HCT116 (cell line): ENCODE measurements at regions not wholly inside any gene's neighbourhood (a gene's known extent, or its start where the extent isn't known, plus 50 kb on each side); places are given as distances from the start of the nearest gene placed in this dataset.

ENCODE experiments used
- CEBPB ChIP-seq: IDR thresholded peaks from 2 replicates; pipeline ENCODE4 v1.6.1; 2012; ENCODE audit warnings: low read depth
- EZH2 ChIP-seq: fragments of 200-600 bp; sonication (generic); IDR thresholded peaks from 2 replicates; pipeline ENCODE4 v1.6.1; 2017; ENCODE audit warnings: antibody characterized with exemption, mixed run types
- EZH2phosphoT487 ChIP-seq: fragments of 200-600 bp; IDR thresholded peaks from 2 replicates; pipeline ENCODE4 v1.6.1; 2018; ENCODE audit warnings: antibody characterized with exemption, borderline replicate concordance
- JUND ChIP-seq: IDR thresholded peaks from 2 replicates; pipeline ENCODE4 v1.6.1; 2012
- POLR2AphosphoS5 ChIP-seq: IDR thresholded peaks from 2 replicates; pipeline ENCODE4 v1.6.1; 2011; ENCODE audit warnings: mild to moderate bottlenecking, low read depth, low read length, moderate library complexity
- SP1 ChIP-seq: IDR thresholded peaks from 2 replicates; pipeline ENCODE4 v1.6.1; 2012; ENCODE audit warnings: low read depth
- ZNF274 ChIP-seq: fragments of 200-500 bp; sonication (Bioruptor generic); IDR thresholded peaks from 2 replicates; pipeline ENCODE4 v1.6.1; 2014; ENCODE audit warnings: mild to moderate bottlenecking, low read depth, low read length, inconsistent platforms
- TF ChIP-seq, protein P1 (sequence below), 3 experiments: fragments of 200-600 bp in 1 of 3; sonication (generic) in 1 of 3; IDR thresholded peaks in 2 of 3; conservative IDR thresholded peaks in 1 of 3; 2 replicates each; pipeline ENCODE4 v1.5.1; 2012 to 2017; ENCODE audit warnings: low read depth in 2 of 3, low read length in 2 of 3, antibody characterized with exemption in 1 of 3, borderline replicate concordance in 1 of 3, control low read depth in 1 of 3, mild to moderate bottlenecking in 1 of 3, mixed read lengths in 1 of 3, mixed run types in 1 of 3, moderate library complexity in 1 of 3; ENCODE audit not compliant: insufficient read depth in 1 of 3
- TF ChIP-seq, protein P2 (sequence below): IDR thresholded peaks from 2 replicates; pipeline ENCODE4 v1.6.1; 2011; ENCODE audit warnings: mild to moderate bottlenecking, low read length, moderate library complexity; ENCODE audit not compliant: insufficient replicate concordance; ENCODE audit errors: extremely low read depth

DNA sequence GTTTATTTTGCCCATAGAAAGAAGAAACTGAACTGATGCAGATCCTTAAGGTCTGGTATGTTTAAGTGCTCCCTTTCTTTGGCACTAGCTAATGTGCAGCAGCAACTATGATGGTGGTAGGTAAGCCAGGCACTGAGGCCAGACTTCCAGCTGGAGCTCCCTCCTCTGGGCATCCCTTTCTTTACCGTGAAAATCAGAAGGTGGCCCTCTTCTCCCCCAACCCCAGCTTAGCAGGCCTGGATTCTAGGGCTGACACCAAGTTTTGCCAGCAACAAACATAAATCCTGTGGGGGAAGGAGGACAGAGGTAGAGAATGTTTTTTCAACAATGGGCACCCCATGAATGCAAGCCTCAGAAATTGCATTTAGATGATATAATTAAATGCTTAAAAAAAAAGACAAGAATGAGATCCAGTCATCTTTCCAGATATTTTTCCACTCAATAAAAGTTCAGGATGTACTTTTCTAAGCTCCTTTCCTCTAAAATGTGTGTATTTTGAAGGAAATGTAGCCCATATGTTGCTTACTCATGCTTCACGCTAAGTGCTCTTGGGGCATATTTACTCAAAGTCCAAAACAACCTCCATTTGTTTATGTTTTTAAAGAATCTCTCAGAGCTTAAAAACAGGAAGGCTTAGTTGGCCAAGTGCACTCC is 123.9 kb upstream of the NXT1 start:
- TF ChIP-seq, protein P1, sequence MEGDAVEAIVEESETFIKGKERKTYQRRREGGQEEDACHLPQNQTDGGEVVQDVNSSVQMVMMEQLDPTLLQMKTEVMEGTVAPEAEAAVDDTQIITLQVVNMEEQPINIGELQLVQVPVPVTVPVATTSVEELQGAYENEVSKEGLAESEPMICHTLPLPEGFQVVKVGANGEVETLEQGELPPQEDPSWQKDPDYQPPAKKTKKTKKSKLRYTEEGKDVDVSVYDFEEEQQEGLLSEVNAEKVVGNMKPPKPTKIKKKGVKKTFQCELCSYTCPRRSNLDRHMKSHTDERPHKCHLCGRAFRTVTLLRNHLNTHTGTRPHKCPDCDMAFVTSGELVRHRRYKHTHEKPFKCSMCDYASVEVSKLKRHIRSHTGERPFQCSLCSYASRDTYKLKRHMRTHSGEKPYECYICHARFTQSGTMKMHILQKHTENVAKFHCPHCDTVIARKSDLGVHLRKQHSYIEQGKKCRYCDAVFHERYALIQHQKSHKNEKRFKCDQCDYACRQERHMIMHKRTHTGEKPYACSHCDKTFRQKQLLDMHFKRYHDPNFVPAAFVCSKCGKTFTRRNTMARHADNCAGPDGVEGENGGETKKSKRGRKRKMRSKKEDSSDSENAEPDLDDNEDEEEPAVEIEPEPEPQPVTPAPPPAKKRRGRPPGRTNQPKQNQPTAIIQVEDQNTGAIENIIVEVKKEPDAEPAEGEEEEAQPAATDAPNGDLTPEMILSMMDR (IDR thresholded peaks at IDR 0.05 in 2 of 3, conservative IDR thresholded peaks at IDR 0.05 in 1 of 3; ENCODE audit: borderline replicate concordance in 1 of 3, insufficient read depth in 1 of 3, low read depth in 2 of 3, low read length in 2 of 3), result no peak
- TF ChIP-seq SP1 (no peak), EZH2 (no peak), ZNF274 (no peak), EZH2phosphoT487 (no peak), POLR2AphosphoS5 (no peak), CEBPB (no peak), JUND (no peak)
- TF ChIP-seq, protein P2, sequence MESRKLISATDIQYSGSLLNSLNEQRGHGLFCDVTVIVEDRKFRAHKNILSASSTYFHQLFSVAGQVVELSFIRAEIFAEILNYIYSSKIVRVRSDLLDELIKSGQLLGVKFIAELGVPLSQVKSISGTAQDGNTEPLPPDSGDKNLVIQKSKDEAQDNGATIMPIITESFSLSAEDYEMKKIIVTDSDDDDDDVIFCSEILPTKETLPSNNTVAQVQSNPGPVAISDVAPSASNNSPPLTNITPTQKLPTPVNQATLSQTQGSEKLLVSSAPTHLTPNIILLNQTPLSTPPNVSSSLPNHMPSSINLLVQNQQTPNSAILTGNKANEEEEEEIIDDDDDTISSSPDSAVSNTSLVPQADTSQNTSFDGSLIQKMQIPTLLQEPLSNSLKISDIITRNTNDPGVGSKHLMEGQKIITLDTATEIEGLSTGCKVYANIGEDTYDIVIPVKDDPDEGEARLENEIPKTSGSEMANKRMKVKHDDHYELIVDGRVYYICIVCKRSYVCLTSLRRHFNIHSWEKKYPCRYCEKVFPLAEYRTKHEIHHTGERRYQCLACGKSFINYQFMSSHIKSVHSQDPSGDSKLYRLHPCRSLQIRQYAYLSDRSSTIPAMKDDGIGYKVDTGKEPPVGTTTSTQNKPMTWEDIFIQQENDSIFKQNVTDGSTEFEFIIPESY, result no peak
